K562 (cell line): ENCODE measurements at regions not wholly inside any gene's neighbourhood (a gene's known extent, or its start where the extent isn't known, plus 50 kb on each side); places are given as distances from the start of the nearest gene placed in this dataset.

Experiments used
- ATAC-seq: fragments of 200-7000 bp; cut with Tn5 transposase; 3 replicates; pipeline ENCODE4 v1.9.1; 2020; ENCODE audit warnings: moderate library complexity
- BruUV-seq: library from RNA; stranded (reverse); fragments of 400-500 nt; replicated peaks from 2 replicates; lab custom pipeline; 2021; lab: Mats Ljungman, UMichigan
- CTCF ChIA-PET: fragments of 300-600 bp; formaldehyde crosslinking; extraction: SDS; loops from one replicate; lab custom pipeline; 2021; ENCODE audit warnings: low intra/inter-chr PET ratio; lab: Yijun Ruan, JAX
- POLR2A ChIA-PET: fragments of 300-600, 350-650 bp; sonication (Branson Sonifier 250); formaldehyde crosslinking; extraction: SDS; loops from one replicate; lab custom pipeline; 2021; ENCODE audit warnings: antibody characterized with exemption, inconsistent platforms; lab: Yijun Ruan, JAX
- DNase-seq, 4 experiments: peaks; one replicate each; pipeline versions ENCODE4 v3.0.0 to v3.0.0-alpha.2; 2011 to 2018; ENCODE audit warnings: low spot score in 3 of 4, mixed read lengths in 3 of 4; ENCODE audit errors: extremely low read depth in 1 of 4
- FAIRE-seq: peaks from 2 replicates; lab custom pipeline; 2011; peaks lifted over from hg19 to GRCh38; lab: Jason Lieb, UNC
- H2AFZ ChIP-seq: 2 replicates; pipeline ENCODE4 v1.6.0; 2011; ENCODE audit warnings: low read depth, low read length, control low read depth, inconsistent platforms
- H3K27ac ChIP-seq: fragments of 200-600 bp; 3 replicates; pipeline ENCODE4 v1.8.0; 2011; ENCODE audit warnings: low read depth, mild to moderate bottlenecking, control low read depth, inconsistent platforms, low read length, moderate library complexity, mixed read lengths; ENCODE audit errors: extremely low read depth
- H3K27me3 ChIP-seq, 2 experiments: fragments of 300-600 bp in 1 of 2; 2 replicates in 1 of 2; 3 replicates in 1 of 2; pipeline versions ENCODE4 v1.6.0 to v1.8.0; 2011; ENCODE audit warnings: inconsistent platforms in 2 of 2, low read length in 2 of 2, mild to moderate bottlenecking in 1 of 2, mixed read lengths in 1 of 2, moderate library complexity in 1 of 2; ENCODE audit not compliant: control insufficient read depth in 2 of 2, insufficient read depth in 2 of 2
- H3K36me3 ChIP-seq: fragments of 300-600 bp; 3 replicates; pipeline ENCODE4 v1.8.0; 2011; ENCODE audit warnings: mild to moderate bottlenecking, low read length, inconsistent platforms; ENCODE audit not compliant: control insufficient read depth, insufficient read depth
- H3K4me1 ChIP-seq, 2 experiments: fragments of 200-600 bp in 1 of 2; replicated peaks in 1 of 2; 2 replicates in 1 of 2; 3 replicates in 1 of 2; pipeline versions ENCODE4 v1.5.1 to v1.8.0; 2011; ENCODE audit warnings: inconsistent platforms in 2 of 2, low read length in 2 of 2, mild to moderate bottlenecking in 1 of 2, mixed read lengths in 1 of 2, moderate library complexity in 1 of 2; ENCODE audit not compliant: control insufficient read depth in 2 of 2, insufficient read depth in 2 of 2
- H3K4me2 ChIP-seq: 2 replicates; pipeline ENCODE4 v1.6.1; 2011; ENCODE audit warnings: low read length, control low read depth, inconsistent platforms, mixed read lengths; ENCODE audit not compliant: insufficient read depth
- H3K4me3 ChIP-seq: fragments of 200-600 bp; sonication (generic), shearing (Covaris generic); 2 replicates; pipeline ENCODE4 v1.5.1; 2016; ENCODE audit warnings: control low read depth, inconsistent platforms
- H3K79me2 ChIP-seq: fragments of 200-600 bp; 3 replicates; pipeline ENCODE4 v1.8.0; 2011; ENCODE audit warnings: low read length, inconsistent platforms; ENCODE audit not compliant: control insufficient read depth, insufficient read depth
- H3K9ac ChIP-seq, 2 experiments: 2 replicates each; pipeline versions ENCODE4 v1.6.0 to v1.6.1; 2011; ENCODE audit warnings: low read depth in 2 of 2, low read length in 2 of 2, control low read depth in 1 of 2, inconsistent platforms in 1 of 2, mild to moderate bottlenecking in 1 of 2, mixed read lengths in 1 of 2; ENCODE audit not compliant: insufficient read depth in 1 of 2
- H3K9me1 ChIP-seq: one replicate; pipeline ENCODE4 v1.6.0; 2011; ENCODE audit warnings: inconsistent platforms, mild to moderate bottlenecking, low read length, moderate library complexity; ENCODE audit not compliant: control insufficient read depth, insufficient read depth
- H3K9me3 ChIP-seq: replicated peaks from 2 replicates; pipeline ENCODE4 v1.5.1; 2011; ENCODE audit warnings: low read depth, low read length, inconsistent platforms; ENCODE audit not compliant: control insufficient read depth, insufficient read depth
- H4K20me1 ChIP-seq: replicated peaks from 2 replicates; pipeline ENCODE4 v1.6.1; 2011; ENCODE audit warnings: low read length, inconsistent platforms, mixed read lengths; ENCODE audit not compliant: control insufficient read depth, insufficient read depth
- CHD4 ChIP-seq: fragments of 200-600 bp; sonication (generic); IDR thresholded peaks from 3 replicates; pipeline ENCODE4 v1.6.1; 2012; ENCODE audit warnings: low read depth, mild to moderate bottlenecking, mixed read lengths, low read length, inconsistent platforms; ENCODE audit not compliant: insufficient read depth, insufficient replicate concordance, poor library complexity, severe bottlenecking
- GTF2E2 ChIP-seq: fragments of 200-800 bp; sonication (Bioruptor generic); IDR thresholded peaks from 2 replicates; pipeline ENCODE4 v1.6.1; 2016; ENCODE audit warnings: missing genetic modification characterization, missing compliant biosample characterization
- KDM1A ChIP-seq, 2 experiments: fragments of 450-650 bp; IDR thresholded peaks; 2 replicates each; pipeline ENCODE4 v1.6.1; 2016; ENCODE audit warnings: mild to moderate bottlenecking in 2 of 2
- NCOA4 ChIP-seq: fragments of 450-650 bp; IDR thresholded peaks from 2 replicates; pipeline ENCODE4 v1.6.1; 2018; ENCODE audit warnings: mild to moderate bottlenecking; ENCODE audit not compliant: partially characterized antibody
- PRPF4 ChIP-seq: fragments of 200-400 bp; formaldehyde crosslinking; IDR thresholded peaks from one replicate; pipeline ENCODE4 v1.6.1; 2017; ENCODE audit warnings: low read length, low read depth, mild to moderate bottlenecking; ENCODE audit not compliant: insufficient read depth, poor library complexity, severe bottlenecking
- TAF15 ChIP-seq: fragments of 200-400 bp; formaldehyde crosslinking; IDR thresholded peaks from 2 replicates; pipeline ENCODE4 v1.6.1; 2017; ENCODE audit warnings: mild to moderate bottlenecking, low read depth, low read length, moderate library complexity
- TAF9B ChIP-seq: fragments of 450-650 bp; IDR thresholded peaks from 2 replicates; pipeline ENCODE4 v1.6.1; 2018; ENCODE audit warnings: mild to moderate bottlenecking; ENCODE audit not compliant: partially characterized antibody
- U2AF2 ChIP-seq: fragments of 200-400 bp; formaldehyde crosslinking; optimal IDR thresholded peaks from 2 replicates; pipeline ENCODE3; 2017; ENCODE audit warnings: low read depth, mild to moderate bottlenecking, low read length
- ZBTB5 ChIP-seq: fragments of 450-650 bp; IDR thresholded peaks from 2 replicates; pipeline ENCODE4 v1.6.1; 2017; ENCODE audit warnings: antibody characterized with exemption
- ZNF384 ChIP-seq: IDR thresholded peaks from 2 replicates; pipeline ENCODE4 v1.6.1; 2012; ENCODE audit warnings: low read depth, low read length, improper control_type of control experiment
- ZNF699 ChIP-seq: fragments of 250-450 bp; sonication (Bioruptor Pico); IDR thresholded peaks from 2 replicates; pipeline ENCODE4 v1.8.0; 2021; ENCODE audit warnings: mild to moderate bottlenecking, moderate library complexity; ENCODE audit not compliant: insufficient replicate concordance
- WGBS: fragments of 100-300 bp; shearing (Covaris generic); methylation state at CpG from one replicate; pipeline ENCODE4 v1.1.6; 2016; ENCODE audit warnings: low coverage, mixed read lengths; ENCODE audit not compliant: insufficient coverage; ENCODE audit errors: missing lambda C conversion rate; 5-methylcytosine and 5-hydroxymethylcytosine counted together
- in situ Hi-C: fragments of 300-500 bp; cut with MboI; formaldehyde crosslinking; loops from 4 replicates; pipeline ENCODE4 v1.15.0; 2018; ENCODE audit warnings: inconsistent platforms, mixed read lengths
- intact Hi-C: fragments of 100-400 bp; cut with micrococcal nuclease; formaldehyde crosslinking; loops from 2 replicates; pipeline ENCODE4 v1.14.2; 2022

GRCh38 chr20:60147004-60147403 lies 188.8 kb downstream of the CDH26 start:
- Histone ChIP-seq H3K4me2 (no peak overlapping the region), H2AFZ (no peak overlapping the region), H3K27me3 (no peaks in the 10 kb centered on the region), H3K79me2 (no peaks in the 10 kb centered on the region), H3K4me3 (no peak overlapping the region), H4K20me1 (no peaks in the 10 kb centered on the region; the same call in 1 of the 2 replicates), H3K36me3 (no peaks in the 10 kb centered on the region), H3K27ac (no peak overlapping the region), H3K9me1 (no peaks in the 10 kb centered on the region), H3K9me3 (no peaks in the 10 kb centered on the region), H3K4me1 (no peaks in the 10 kb centered on the region), H3K9ac (no peak overlapping the region)
- POLR2A ChIA-PET, result no interaction called here
- CTCF ChIA-PET, result no interaction called here
- in situ Hi-C loops, result no loop called here
- ATAC-seq (no peak), FAIRE-seq (no peak), DNase-seq (no peak)
- TF ChIP-seq NCOA4 (no peak), ZNF384 (no peak), TAF9B (no peak), TAF15 (no peak), KDM1A (IDR thresholded peaks at IDR 0.05) (no peak), ZNF699 (CRISPR knock-in tag) (no peak), U2AF2 (no peak), ZBTB5 (no peak), CHD4 (no peak), PRPF4 (no peak), GTF2E2 (no peak)
- intact Hi-C loops, result no loop called here
- 4% methylated on average over 2 of the region's 2 CpGs for WGBS
- no TSS peak for BruUV-seq
